SK-N-SH treated with all-trans-retinoic acid at 6 μM for 48 hours (cell line): ENCODE measurements at regions not wholly inside any gene's neighbourhood (a gene's known extent, or its start where the extent isn't known, plus 50 kb on each side); places are given as distances from the start of the nearest gene placed in this dataset.

Source experiments
- BACH2 ChIP-seq: fragments of 250-450 bp; sonication (Bioruptor Pico); IDR thresholded peaks from 2 replicates; pipeline ENCODE4 v1.9.0; 2021; ENCODE audit warnings: mild to moderate bottlenecking, borderline replicate concordance
- CREB5 ChIP-seq: fragments of 250-450 bp; sonication (Bioruptor Pico); IDR thresholded peaks from 2 replicates; pipeline ENCODE4 v1.5.1; 2020; ENCODE audit warnings: low read depth, mild to moderate bottlenecking, moderate library complexity
- ESRRG ChIP-seq: fragments of 250-450 bp; sonication (Bioruptor Pico); IDR thresholded peaks from 2 replicates; pipeline ENCODE4 v1.6.1; 2021; ENCODE audit warnings: mild to moderate bottlenecking
- ISL1 ChIP-seq: fragments of 250-450 bp; sonication (Bioruptor Pico); IDR thresholded peaks from 2 replicates; pipeline ENCODE4 v2.1.2; 2022; ENCODE audit warnings: mild to moderate bottlenecking, moderate library complexity
- PATZ1 ChIP-seq: fragments of 250-450 bp; sonication (Bioruptor Pico); IDR thresholded peaks from 2 replicates; pipeline ENCODE4 v1.8.0; 2020; ENCODE audit warnings: mild to moderate bottlenecking, moderate library complexity, borderline replicate concordance
- PPARA ChIP-seq: fragments of 250-450 bp; sonication (Bioruptor Pico); IDR thresholded peaks from 2 replicates; pipeline ENCODE4 v1.5.0; 2020; ENCODE audit warnings: mild to moderate bottlenecking, borderline replicate concordance
- SNAI2 ChIP-seq: fragments of 250-450 bp; sonication (Bioruptor Pico); IDR thresholded peaks from 2 replicates; pipeline ENCODE4 v1.5.0; 2020; ENCODE audit warnings: mild to moderate bottlenecking, moderate library complexity
- TCF4 ChIP-seq: fragments of 250-450 bp; sonication (Bioruptor Pico); IDR thresholded peaks from 2 replicates; pipeline ENCODE4 v1.8.0; 2021; ENCODE audit warnings: mild to moderate bottlenecking, moderate library complexity, borderline replicate concordance
- TOX ChIP-seq: fragments of 250-450 bp; sonication (Bioruptor Pico); IDR thresholded peaks from 2 replicates; pipeline ENCODE4 v1.8.0; 2021; ENCODE audit warnings: mild to moderate bottlenecking, moderate library complexity, borderline replicate concordance
- ZC3H10 ChIP-seq: fragments of 250-450 bp; sonication (Bioruptor Pico); IDR thresholded peaks from 2 replicates; pipeline ENCODE4 v1.5.1; 2021; ENCODE audit warnings: mild to moderate bottlenecking, moderate library complexity
- ZFP3 ChIP-seq: fragments of 250-450 bp; sonication (Bioruptor Pico); IDR thresholded peaks from 2 replicates; pipeline ENCODE4 v1.5.0; 2020; ENCODE audit warnings: mild to moderate bottlenecking, moderate library complexity
- ZFP30 ChIP-seq: fragments of 450-650 bp; formaldehyde crosslinking; IDR thresholded peaks from 2 replicates; pipeline ENCODE4 v1.5.0; 2022; ENCODE audit warnings: mild to moderate bottlenecking, moderate library complexity
- ZNF565 ChIP-seq: fragments of 450-650 bp; formaldehyde crosslinking; conservative IDR thresholded peaks from 2 replicates; pipeline ENCODE4 v1.5.0; 2020; ENCODE audit warnings: low read depth, mild to moderate bottlenecking, moderate library complexity

DNA sequence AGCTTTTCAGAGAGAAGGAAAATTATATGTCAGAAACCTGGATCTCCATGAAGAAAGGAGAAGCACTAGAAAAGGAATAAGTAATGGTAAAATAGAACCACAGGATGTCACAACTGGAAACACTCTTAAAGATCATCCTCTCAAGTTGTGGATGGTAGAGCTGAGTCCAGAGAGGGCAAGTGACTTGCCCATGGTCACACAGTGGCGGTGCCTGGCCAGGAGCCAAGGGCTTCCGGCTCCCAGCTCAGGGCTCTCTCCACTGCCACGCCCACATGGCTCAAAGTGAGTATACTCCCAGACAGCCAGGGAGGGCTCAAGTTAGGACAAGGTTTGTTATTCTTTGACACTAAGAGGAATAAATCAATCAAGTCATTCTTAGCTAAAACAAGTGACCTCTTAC lies 159.8 kb downstream of the COPRS start:
- no peak for TF ChIP-seq ESRRG
- TF ChIP-seq ISL1 (CRISPR knock-in tag): no peak
- no peak for TF ChIP-seq PPARA (CRISPR knock-in tag)
- TF ChIP-seq TCF4 (CRISPR knock-in tag): no peak
- no peak for TF ChIP-seq ZFP30 (CRISPR knock-in tag)
- TF ChIP-seq CREB5: no peak
- no peak for TF ChIP-seq ZFP3
- no peak for TF ChIP-seq ZNF565 (CRISPR knock-in tag)
- TF ChIP-seq BACH2: no peak
- TF ChIP-seq PATZ1: no peak
- TF ChIP-seq ZC3H10 (CRISPR knock-in tag): no peak
- TF ChIP-seq TOX (CRISPR knock-in tag): no peak
- no peak for TF ChIP-seq SNAI2 (CRISPR knock-in tag)
